Adrenal gland (tissue), 5 donors: ENCODE measurements at regions not wholly inside any gene's neighbourhood (a gene's known extent, or its start where the extent isn't known, plus 50 kb on each side); places are given as distances from the start of the nearest gene placed in this dataset.

ENCODE experiments used
- CTCF ChIP-seq, 6 experiments: fragments of 450-650 bp in 4 of 6; fragments of 200-600 bp in 2 of 6; sonication (generic) in 1 of 6; IDR thresholded peaks; 1 replicate in 5 of 6; 2 replicates in 1 of 6; pipeline versions ENCODE4 v1.5.1 to v1.8.0; 2016 to 2021; ENCODE audit warnings: antibody characterized with exemption in 6 of 6, mild to moderate bottlenecking in 2 of 6, moderate library complexity in 1 of 6
- POLR2A ChIP-seq, 2 donors: fragments of 450-650 bp; IDR thresholded peaks; one replicate each; pipeline ENCODE4 v1.6.1; 2017; ENCODE audit warnings: antibody characterized with exemption in 2 of 2, mild to moderate bottlenecking in 2 of 2, moderate library complexity in 1 of 2
- donor health status: DM: no; HTN: no; CAD: no.

GRCh38 chr11:37973941-37974340 is 1375.9 kb upstream of the RAG2 start:
- TF ChIP-seq CTCF (IDR thresholded peaks at IDR 0.05) (no peak), POLR2A (IDR thresholded peaks at IDR 0.05) (no peak)
